Suprapubic skin (tissue), 3 donors: ENCODE measurements at regions not wholly inside any gene's neighbourhood (a gene's known extent, or its start where the extent isn't known, plus 50 kb on each side); places are given as distances from the start of the nearest gene placed in this dataset.

Experiments
- EP300 ChIP-seq: sonication (generic); formaldehyde crosslinking; IDR thresholded peaks from one replicate; pipeline ENCODE4 v1.6.1; 2017; ENCODE audit warnings: antibody characterized with exemption
- TF ChIP-seq, protein P1 (sequence below), 2 donors: fragments of 200-600 bp in 1 of 2; fragments of 450-650 bp in 1 of 2; sonication (generic) in 1 of 2; IDR thresholded peaks; one replicate each; pipeline ENCODE4 v1.5.1; 2016 to 2019; ENCODE audit warnings: antibody characterized with exemption in 2 of 2, mild to moderate bottlenecking in 1 of 2, moderate library complexity in 1 of 2

GRCh38 chr5:82517544-82518075 lies 239.5 kb upstream of the RPS23 start:
- TF ChIP-seq, protein P1, sequence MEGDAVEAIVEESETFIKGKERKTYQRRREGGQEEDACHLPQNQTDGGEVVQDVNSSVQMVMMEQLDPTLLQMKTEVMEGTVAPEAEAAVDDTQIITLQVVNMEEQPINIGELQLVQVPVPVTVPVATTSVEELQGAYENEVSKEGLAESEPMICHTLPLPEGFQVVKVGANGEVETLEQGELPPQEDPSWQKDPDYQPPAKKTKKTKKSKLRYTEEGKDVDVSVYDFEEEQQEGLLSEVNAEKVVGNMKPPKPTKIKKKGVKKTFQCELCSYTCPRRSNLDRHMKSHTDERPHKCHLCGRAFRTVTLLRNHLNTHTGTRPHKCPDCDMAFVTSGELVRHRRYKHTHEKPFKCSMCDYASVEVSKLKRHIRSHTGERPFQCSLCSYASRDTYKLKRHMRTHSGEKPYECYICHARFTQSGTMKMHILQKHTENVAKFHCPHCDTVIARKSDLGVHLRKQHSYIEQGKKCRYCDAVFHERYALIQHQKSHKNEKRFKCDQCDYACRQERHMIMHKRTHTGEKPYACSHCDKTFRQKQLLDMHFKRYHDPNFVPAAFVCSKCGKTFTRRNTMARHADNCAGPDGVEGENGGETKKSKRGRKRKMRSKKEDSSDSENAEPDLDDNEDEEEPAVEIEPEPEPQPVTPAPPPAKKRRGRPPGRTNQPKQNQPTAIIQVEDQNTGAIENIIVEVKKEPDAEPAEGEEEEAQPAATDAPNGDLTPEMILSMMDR (IDR thresholded peaks at IDR 0.05) = no peak
- TF ChIP-seq EP300 = no peak
